ENCODE measurements at regions not wholly inside any gene's neighbourhood (a gene's known extent, or its start where the extent isn't known, plus 50 kb on each side); places are given as distances from the start of the nearest gene placed in this dataset.

- DNase-seq (ENCODE audit: low spot score), result no peak
Measured at GRCh38 chr18:28826107-28826506, 649.2 kb upstream of the CDH2 start.

DNA sequence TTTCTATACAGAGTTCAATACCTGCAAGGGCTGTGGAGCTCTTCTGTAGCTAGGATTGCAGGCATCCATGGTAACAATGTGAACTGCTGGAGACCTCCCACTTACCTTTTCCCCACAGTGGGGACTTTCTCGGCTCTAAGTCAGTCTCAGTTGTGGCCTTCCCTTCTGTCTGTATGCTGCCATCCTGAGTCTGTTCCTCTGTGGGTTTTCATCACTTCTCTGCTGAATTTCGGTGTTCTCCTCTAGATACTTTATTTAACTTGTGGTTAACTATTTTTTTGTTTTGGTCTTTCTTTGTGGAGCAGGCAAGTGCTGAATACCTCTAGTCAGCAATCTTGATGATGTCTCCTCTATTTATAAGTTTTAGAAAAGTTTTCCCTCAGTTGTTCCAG is 647.2 kb upstream of the CDH2 start:
- DNase-seq (ENCODE audit: low spot score), result no peak

DNA sequence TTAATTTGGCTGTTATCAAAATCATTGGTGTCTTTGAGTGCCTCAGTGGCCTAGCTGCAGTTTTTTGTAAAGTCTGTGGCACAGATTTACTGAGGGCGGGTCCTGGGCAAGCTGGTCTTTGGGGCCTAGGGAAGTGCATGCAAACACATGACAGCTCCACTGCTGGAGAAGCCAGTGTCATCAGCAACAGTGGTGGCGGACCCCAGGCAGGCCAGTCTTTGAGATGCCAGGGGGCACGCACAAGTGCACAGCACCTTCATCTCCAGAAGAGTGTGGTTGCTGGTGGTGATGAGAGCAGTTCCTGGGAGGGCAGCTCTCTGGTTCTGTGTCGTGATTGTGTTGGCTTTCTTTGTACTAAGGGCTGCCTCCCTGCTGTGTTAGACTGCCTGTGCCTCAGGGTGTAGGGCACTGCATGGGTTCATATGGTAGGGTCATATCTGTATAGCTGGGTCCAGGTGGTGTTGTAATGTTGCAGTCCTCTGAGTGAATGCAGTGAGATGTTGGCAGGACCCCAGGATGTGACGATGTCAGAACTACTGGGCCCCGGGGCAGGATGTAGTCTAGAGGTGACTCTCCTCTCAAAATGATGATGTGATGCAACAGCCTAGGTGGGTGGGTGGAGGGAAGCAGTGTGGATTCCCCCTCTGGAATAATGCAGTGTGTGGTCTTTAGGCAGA is 646.7 kb upstream of the CDH2 start:
- DNase-seq (ENCODE audit: low spot score), result no peak

- no peak for DNase-seq (ENCODE audit: low spot score)
Measured at GRCh38 chr18:28820353-28820752, 643.4 kb upstream of the CDH2 start.

- no peak for DNase-seq (ENCODE audit: low spot score)
Measured at GRCh38 chr18:28816155-28816554, 639.2 kb upstream of the CDH2 start.

DNA sequence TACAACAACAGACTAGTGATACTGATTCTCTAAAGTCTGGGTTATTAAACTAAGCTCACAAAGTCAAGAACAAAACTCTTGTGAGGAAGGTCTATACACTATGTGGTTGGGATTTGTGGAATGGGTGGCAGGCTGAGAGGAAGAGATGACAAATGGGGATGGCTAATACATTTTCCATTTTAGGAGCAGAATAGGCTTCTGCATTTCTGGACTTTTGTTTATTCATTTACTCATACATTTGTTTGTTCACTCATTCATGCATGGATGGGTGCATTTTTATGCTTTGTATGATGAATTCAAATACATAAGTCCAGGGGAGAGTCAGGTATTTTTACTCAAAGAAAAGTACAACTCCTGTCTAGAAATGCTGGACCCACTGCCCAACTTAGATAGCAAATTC is 637.4 kb upstream of the CDH2 start:
- DNase-seq (ENCODE audit: low spot score), result no peak

DNA sequence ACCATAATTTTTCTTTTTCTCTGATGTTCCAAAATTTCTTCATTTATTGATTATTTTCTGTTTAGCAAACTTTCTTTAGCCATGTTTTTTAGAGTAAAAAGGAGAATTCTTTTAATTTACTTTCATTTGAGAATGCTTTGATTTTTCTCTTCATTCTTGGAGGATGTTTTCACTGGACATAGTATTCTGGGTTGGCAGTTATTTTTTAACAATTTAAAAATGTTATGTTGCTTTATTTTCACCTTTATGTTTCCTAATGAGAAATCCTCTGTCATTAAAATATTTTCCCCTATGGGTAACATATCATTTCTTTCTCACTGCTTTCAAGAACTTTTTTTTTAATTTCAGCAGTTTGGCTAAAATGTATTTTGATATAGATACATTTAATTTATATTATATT is 631.4 kb upstream of the CDH2 start:
- DNase-seq (ENCODE audit: low spot score), result no peak

DNA sequence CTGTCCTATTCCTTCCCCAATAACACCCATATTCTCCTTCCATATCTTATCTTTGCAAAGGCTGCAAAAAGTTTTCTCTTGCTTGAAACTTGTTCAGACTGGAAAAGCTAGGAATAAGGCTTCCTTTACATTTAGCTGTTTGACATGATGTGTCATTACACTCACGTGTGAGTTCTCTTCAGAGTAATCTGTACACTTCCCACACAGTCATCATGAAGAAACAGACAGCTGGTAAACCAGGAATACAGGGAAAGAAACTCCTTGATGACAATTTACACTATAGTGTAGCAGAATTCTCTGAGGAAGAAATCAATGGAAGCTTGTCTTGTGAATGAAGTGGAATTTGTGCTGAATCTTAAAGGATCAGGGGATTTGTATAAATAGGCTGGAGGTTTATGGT is 628.6 kb upstream of the CDH2 start:
- DNase-seq (ENCODE audit: low spot score), result no peak

GRCh38 chr18:28804512-28805202 is 627.7 kb upstream of the CDH2 start:
- no peak for DNase-seq (ENCODE audit: low spot score)

DNA sequence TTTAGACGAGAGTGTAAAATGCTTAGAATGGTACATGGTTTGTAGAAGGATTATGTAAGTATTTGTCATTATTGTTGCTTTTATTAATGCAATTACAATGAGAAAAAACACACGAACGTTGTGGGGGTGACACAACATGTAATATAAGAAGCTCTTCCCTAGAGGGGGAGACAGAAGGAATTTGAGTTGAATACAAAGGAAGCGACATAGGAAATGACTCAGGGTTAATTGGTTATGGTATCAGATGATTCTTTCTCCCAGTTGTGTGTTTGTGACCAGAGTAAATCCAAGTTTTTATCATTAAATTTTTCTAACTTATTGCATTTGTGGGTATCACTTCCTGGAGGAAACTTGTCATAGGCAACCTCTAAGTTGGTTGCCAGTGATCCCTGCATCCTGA is 625.6 kb upstream of the CDH2 start:
- DNase-seq (ENCODE audit: low spot score), result no peak

DNA sequence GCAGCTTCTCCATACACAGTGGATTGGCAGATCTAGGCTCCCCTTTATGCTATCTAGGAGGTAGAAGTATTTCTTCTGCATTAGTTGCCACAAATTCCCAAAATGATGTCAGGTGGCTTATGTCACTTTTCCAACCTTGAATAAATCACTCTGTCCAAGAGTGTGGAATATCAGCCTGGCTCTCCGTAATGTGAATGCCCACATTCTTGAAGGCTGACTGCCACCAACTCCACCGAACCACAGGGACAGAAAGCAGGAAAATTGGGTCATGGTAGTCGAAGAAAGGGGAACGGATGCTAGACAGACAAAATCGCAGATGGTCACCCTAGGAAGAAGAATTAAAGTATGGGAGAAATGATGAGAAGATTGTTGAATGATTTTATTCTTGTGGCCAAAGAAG is 624.9 kb upstream of the CDH2 start:
- no peak for DNase-seq (ENCODE audit: low spot score)

DNA sequence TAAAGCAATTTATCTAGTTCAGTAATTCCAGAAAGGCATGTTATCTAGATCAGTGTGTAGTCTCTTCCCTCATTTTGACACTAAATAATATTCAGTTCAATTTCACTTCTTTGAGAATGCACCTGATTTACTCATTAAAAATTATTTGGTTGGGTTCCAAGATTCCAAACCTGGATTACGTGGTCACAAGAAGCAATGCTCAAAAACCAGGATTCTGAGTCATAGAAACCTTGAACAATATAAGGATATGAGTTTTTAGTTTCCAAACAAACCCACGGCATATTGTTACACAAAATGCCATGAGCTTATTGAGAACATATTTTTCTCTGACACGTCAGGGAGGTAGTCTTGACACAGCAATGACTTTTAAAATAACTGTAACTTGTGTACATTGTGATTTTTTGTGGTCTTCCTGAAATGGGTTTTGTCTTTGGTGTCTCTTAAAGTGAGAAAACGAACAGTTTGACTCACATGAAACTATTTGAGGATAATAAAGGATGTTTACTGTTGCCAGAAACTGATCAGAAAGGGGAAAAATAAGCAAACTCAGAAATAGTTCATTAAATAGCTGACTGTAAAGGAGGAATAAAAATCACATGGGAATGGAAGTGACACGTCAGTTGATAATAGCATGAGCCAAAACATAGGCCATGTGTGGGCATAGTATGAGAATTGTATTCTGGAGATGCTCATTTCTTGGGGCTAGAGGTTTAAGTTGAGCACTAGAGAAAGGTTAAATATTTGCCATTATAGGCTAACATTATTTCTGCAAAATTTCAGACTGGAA is 617.7 kb upstream of the CDH2 start:
- no peak for DNase-seq (ENCODE audit: low spot score)

DNA sequence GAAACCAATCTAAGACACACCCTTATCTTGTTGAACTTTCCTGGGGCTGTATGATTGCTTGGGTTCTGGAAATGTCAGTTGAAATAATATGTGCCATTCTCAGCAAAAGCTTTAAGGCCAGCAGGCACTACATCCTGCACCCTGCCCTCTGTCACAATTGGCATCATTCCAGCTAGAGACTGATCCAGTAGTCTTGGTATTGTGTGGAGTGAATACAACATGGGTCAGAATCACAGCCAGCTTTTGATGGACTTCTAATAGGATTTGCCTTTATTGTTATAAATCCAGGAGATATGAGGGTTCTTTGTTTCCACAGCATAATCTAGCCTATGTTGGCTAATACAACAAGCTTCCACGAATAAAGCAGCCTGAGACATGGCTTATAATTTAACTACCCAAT is 617.0 kb upstream of the CDH2 start:
- no peak for DNase-seq (ENCODE audit: low spot score)

- no peak for DNase-seq (ENCODE audit: low spot score)
Measured at GRCh38 chr18:28792404-28793086, 615.6 kb upstream of the CDH2 start.

DNA sequence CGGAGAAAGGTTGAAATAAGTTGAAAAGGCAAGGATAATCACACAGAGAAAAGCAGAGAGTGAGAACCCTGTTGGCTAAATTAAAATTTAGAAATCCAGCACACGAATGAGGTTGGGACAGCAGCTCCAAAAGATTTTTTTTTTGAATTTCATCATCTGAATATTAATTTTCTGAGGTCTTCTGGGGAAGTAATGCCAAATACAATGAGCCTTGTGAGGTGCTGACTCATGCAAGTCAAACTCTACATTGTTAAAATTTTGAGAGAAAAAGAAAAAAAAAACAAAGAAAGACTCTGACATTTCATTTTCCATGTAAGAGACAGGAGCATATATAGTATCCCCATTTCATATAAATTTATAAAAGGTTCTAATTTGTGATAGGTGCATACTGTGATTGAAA is 614.2 kb upstream of the CDH2 start:
- DNase-seq (ENCODE audit: low spot score), result no peak

DNA sequence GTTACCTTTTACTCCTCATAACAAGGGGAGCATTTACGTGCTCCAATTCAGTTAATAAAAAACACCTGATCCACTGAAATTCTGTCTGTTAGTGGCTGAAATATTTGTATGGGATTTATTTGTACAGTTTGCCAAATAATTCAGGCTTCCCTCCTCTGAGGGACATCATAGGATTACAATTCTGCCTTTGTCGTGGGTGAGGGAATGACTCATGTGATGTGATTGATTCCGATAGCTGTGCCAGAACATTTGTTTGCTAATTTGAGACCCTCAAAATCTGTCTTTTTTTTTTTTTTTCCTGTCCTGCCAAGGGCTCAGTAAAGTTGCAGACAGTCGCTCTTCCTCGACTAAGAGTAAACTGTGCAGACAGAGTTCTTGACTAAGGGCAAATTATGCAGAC is 612.6 kb upstream of the CDH2 start:
- no peak for DNase-seq (ENCODE audit: low spot score)

- no peak for DNase-seq (ENCODE audit: low spot score)
Measured at GRCh38 chr18:28786926-28787325, 610.0 kb upstream of the CDH2 start.

DNA sequence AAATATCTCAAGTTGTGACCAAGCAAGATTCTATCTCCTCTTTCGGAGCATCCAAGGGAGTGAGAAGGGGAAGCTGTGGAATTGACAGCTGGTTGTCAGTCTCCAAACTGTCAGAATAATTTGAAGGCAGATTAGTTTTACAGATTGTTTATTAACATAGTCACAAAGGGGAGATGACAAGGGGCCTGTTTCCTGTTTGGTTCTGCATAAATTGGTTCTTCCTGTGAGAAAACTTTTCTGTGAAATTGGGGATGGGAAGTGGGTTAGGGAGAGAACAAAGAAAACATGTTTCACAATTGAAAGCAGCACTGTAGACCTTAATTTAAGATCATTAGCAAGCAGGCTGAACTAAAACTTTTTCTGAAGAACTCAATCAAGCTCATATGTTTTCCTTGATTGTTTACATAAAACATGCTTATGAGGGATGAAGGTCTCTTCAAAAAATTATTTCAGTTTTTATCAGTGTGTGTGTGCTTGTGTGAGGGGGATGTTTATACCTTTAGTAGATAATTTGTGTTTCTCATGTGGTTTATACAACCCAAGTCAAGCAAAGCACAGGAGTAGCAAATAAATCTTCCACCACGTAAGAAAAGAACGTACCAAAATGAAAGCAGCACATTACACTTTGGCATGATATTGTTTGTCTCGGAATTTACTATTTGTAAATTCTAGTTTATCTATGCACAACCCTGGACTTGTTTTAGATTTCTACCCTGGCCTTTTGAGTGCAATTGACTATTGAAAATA is 604.9 kb upstream of the CDH2 start:
- DNase-seq (ENCODE audit: low spot score), result no peak

DNA sequence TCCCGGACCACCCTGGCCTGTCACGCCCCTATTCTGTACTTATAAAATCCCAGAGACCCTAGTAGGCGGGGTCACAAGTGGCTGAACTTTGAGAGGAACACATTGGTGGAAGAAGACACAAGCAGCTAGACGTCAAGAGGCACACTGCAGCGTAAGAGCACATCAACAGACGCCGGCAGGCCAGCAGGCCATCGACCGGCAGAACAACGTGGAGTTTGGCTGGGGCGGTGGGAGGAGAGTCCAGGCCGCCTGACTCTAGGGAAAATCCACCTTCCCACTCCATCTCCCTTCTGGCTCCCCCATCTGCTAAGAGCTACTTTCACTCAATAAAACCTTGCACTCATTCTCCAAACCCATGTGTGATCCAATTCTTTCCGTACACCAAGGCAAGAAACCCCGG is 601.8 kb upstream of the CDH2 start:
- no peak for DNase-seq (ENCODE audit: low spot score)

- DNase-seq (ENCODE audit: low spot score), result no peak
Measured at GRCh38 chr18:28777756-28778155, 600.8 kb upstream of the CDH2 start.

DNA sequence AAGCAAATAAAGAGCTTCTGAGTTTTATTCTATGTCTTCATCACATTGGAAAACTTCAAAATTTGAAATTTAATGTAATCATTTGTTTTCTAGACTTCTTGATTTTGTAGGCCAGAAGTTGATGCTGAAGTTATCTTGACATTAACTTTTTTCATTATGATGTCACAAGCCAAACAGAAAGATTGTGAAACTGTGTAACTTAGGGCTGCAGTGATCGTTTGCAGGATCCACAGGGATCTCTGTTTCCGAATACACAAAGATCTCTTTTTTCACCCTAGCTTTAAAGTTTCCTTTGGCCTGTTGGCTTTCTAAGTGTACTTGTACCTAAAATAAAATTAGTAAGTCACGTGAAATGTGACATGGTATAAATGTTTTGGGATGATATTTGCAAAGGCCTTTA is 594.9 kb upstream of the CDH2 start:
- no peak for DNase-seq (ENCODE audit: low spot score)
